Vagina (tissue), 2 donors: ENCODE measurements at regions not wholly inside any gene's neighbourhood (a gene's known extent, or its start where the extent isn't known, plus 50 kb on each side); places are given as distances from the start of the nearest gene placed in this dataset.

ENCODE experiments used
- DNase-seq, 2 donors: peaks; one replicate each; pipeline ENCODE4 v3.0.0-alpha.2; 2017; ENCODE audit errors: extremely low spot score in 2 of 2
- H3K27ac ChIP-seq: fragments of 200-600 bp; sonication (generic); one replicate; pipeline ENCODE4 v1.5.1; 2019
- H3K27me3 ChIP-seq: fragments of 200-600 bp; sonication (generic); one replicate; pipeline ENCODE4 v1.5.1; 2019
- H3K36me3 ChIP-seq, 2 donors: fragments of 200-600 bp; sonication (generic); one replicate each; pipeline ENCODE4 v1.5.1; 2017 to 2019
- H3K4me1 ChIP-seq: fragments of 200-600 bp; sonication (generic); one replicate; pipeline ENCODE4 v1.5.1; 2019
- H3K4me3 ChIP-seq, 2 donors: fragments of 200-600 bp; sonication (generic); 1 replicate in 1 of 2; 2 replicates in 1 of 2; pipeline ENCODE4 v1.5.1; 2016 to 2019
- H3K9me3 ChIP-seq: fragments of 200-600 bp; sonication (generic); one replicate; pipeline ENCODE4 v1.5.1; 2019
- POLR2A ChIP-seq, 2 donors: fragments of 450-650 bp; IDR thresholded peaks; one replicate each; pipeline ENCODE4 v1.6.1; 2017; ENCODE audit warnings: antibody characterized with exemption in 2 of 2, mild to moderate bottlenecking in 2 of 2, moderate library complexity in 2 of 2
- POLR2AphosphoS5 ChIP-seq, 2 donors: sonication (generic); formaldehyde crosslinking; IDR thresholded peaks; one replicate each; pipeline ENCODE4 v1.9.0; 2017; ENCODE audit warnings: antibody characterized with exemption in 2 of 2, mild to moderate bottlenecking in 2 of 2, low read depth in 1 of 2; ENCODE audit not compliant: insufficient read depth in 1 of 2
- intact Hi-C: fragments of 100-400 bp; cut with DNase I; formaldehyde crosslinking; loops from one replicate; pipeline ENCODE4 v1.15.1; 2023
- TF ChIP-seq, protein P1 (sequence below), 3 experiments: fragments of 450-650 bp in 2 of 3; fragments of 200-600 bp in 1 of 3; sonication (generic) in 1 of 3; IDR thresholded peaks; one replicate each; pipeline ENCODE4 v1.5.1; 2017 to 2019; ENCODE audit warnings: antibody characterized with exemption in 3 of 3, mild to moderate bottlenecking in 2 of 3, moderate library complexity in 2 of 3

DNA sequence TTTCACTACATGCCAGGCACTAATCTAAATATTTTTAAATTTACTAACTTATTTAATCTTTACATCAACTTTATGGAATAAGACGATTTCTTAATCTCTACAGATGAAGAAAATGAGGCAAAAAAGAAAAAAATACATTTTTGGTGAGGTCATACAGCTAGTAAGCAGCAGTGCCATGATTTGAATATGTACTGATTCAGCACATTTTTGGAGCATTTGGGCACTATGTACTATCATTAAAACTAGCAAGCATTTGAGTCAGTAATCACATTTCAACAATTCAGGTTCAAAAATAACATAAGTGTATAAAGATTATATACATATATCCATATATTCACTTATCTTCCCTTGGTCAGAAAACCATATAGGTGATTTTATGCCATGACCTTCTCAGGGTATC is 124.4 kb upstream of the TMTC1 start:
- Histone ChIP-seq H3K27ac (no peak overlapping the region), H3K36me3 (no peaks in the 10 kb centered on the region), H3K9me3 (no peaks in the 10 kb centered on the region), H3K4me3 (no peak overlapping the region), H3K27me3 (no peaks in the 10 kb centered on the region), H3K4me1 (no peaks in the 10 kb centered on the region)
- no peak for TF ChIP-seq POLR2AphosphoS5 (IDR thresholded peaks at IDR 0.05; ENCODE audit: insufficient read depth in 1 of 2, low read depth in 1 of 2)
- no peak for TF ChIP-seq POLR2A (IDR thresholded peaks at IDR 0.05)
- TF ChIP-seq, protein P1, sequence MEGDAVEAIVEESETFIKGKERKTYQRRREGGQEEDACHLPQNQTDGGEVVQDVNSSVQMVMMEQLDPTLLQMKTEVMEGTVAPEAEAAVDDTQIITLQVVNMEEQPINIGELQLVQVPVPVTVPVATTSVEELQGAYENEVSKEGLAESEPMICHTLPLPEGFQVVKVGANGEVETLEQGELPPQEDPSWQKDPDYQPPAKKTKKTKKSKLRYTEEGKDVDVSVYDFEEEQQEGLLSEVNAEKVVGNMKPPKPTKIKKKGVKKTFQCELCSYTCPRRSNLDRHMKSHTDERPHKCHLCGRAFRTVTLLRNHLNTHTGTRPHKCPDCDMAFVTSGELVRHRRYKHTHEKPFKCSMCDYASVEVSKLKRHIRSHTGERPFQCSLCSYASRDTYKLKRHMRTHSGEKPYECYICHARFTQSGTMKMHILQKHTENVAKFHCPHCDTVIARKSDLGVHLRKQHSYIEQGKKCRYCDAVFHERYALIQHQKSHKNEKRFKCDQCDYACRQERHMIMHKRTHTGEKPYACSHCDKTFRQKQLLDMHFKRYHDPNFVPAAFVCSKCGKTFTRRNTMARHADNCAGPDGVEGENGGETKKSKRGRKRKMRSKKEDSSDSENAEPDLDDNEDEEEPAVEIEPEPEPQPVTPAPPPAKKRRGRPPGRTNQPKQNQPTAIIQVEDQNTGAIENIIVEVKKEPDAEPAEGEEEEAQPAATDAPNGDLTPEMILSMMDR (IDR thresholded peaks at IDR 0.05), result no peak
- DNase-seq, result no peak
- intact Hi-C loops, result no loop called here

DNA sequence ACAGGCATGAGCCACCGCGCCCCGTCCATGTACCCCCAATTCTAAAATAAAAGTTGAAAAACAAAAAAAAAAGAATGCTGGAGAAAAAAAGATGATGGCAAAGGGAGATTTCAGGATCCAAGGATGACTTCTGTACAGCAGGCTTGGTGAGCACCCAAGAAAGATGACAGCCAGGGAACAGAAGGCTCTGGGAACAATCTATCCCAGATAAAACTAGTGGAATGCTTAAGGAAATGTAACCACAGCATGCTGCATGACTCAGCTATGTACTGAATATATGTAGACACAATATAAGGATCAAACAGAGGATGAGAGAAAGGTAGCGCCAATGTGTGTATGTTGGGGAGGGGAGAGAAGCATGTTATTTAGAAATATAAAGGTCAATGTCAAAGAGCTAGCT is 123.7 kb upstream of the TMTC1 start:
- Histone ChIP-seq H3K9me3 (no peaks in the 10 kb centered on the region), H3K4me1 (no peaks in the 10 kb centered on the region), H3K27ac (no peak overlapping the region), H3K27me3 (no peaks in the 10 kb centered on the region), H3K4me3 (no peak overlapping the region), H3K36me3 (no peaks in the 10 kb centered on the region)
- intact Hi-C loops, result no loop called here
- TF ChIP-seq, protein P1 (IDR thresholded peaks at IDR 0.05), result no peak
- TF ChIP-seq POLR2AphosphoS5 (IDR thresholded peaks at IDR 0.05; ENCODE audit: insufficient read depth in 1 of 2, low read depth in 1 of 2) (no peak), POLR2A (IDR thresholded peaks at IDR 0.05) (no peak)
- DNase-seq, result no peak

- no peak for DNase-seq
- Histone ChIP-seq H3K9me3 (no peaks in the 10 kb centered on the region), H3K36me3 (no peaks in the 10 kb centered on the region), H3K4me3 (no peak overlapping the region), H3K27ac (no peak overlapping the region), H3K4me1 (no peaks in the 10 kb centered on the region), H3K27me3 (no peaks in the 10 kb centered on the region)
- intact Hi-C loops, result no loop called here
- TF ChIP-seq, protein P1 (IDR thresholded peaks at IDR 0.05), result no peak
- TF ChIP-seq POLR2A (IDR thresholded peaks at IDR 0.05), result no peak
- no peak for TF ChIP-seq POLR2AphosphoS5 (IDR thresholded peaks at IDR 0.05; ENCODE audit: insufficient read depth in 1 of 2, low read depth in 1 of 2)
Observed at GRCh38 chr12:29902043-29902442, 118.3 kb upstream of the TMTC1 start.

GRCh38 chr12:29901585-29901984 is 117.8 kb upstream of the TMTC1 start:
- H3K4me1 ChIP-seq, result no peaks in the 10 kb centered on the region
- no peak for DNase-seq
- TF ChIP-seq, protein P1 (IDR thresholded peaks at IDR 0.05), result no peak
- TF ChIP-seq POLR2AphosphoS5 (IDR thresholded peaks at IDR 0.05; ENCODE audit: insufficient read depth in 1 of 2, low read depth in 1 of 2), result no peak
- no peak for TF ChIP-seq POLR2A (IDR thresholded peaks at IDR 0.05)
- intact Hi-C loops, result no loop called here
- H3K4me3 ChIP-seq, result no peak overlapping the region
- no peaks in the 10 kb centered on the region for H3K9me3 ChIP-seq
- H3K27me3 ChIP-seq, result no peaks in the 10 kb centered on the region
- no peak overlapping the region for H3K27ac ChIP-seq
- H3K36me3 ChIP-seq, result no peaks in the 10 kb centered on the region

DNA sequence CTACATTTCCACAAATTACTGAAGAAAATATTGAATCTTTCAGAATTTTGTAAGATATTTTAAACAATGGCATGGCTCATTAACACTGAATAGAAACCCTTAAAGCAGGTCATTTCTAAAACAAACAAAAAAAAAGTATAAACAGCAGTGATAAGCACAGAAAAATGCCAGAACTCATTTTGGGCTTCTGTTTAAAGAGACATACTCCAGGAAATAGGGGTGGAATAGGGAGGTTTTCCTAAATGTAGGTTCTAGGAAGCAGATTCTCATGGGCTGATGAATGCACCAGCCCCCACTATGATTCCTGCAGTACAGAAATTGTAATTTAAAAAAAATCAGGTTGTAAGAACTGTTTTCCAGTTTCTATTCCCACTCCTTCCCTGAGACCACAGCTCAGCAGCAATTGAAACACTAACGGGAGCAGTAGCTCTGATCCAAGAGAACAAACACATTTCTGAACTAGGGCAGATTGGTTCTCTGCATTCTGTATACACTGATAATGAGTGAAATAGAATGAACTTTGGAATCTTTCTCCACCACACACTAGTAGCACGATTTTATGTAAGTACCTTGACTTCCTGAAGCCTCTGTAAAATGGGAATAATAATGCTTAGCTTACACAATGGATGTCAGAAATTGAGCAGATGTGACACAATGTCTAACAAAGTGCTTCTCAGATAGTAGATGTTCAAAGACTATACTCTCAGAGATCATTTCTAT is 115.6 kb upstream of the TMTC1 start:
- no peaks in the 10 kb centered on the region for H3K27me3 ChIP-seq
- no peaks in the 10 kb centered on the region for H3K36me3 ChIP-seq
- H3K4me3 ChIP-seq, result no peak overlapping the region
- TF ChIP-seq POLR2AphosphoS5 (IDR thresholded peaks at IDR 0.05; ENCODE audit: insufficient read depth in 1 of 2, low read depth in 1 of 2), result no peak
- TF ChIP-seq, protein P1 (IDR thresholded peaks at IDR 0.05), result no peak
- no peak for TF ChIP-seq POLR2A (IDR thresholded peaks at IDR 0.05)
- no peak overlapping the region for H3K27ac ChIP-seq
- H3K4me1 ChIP-seq, result no peaks in the 10 kb centered on the region
- DNase-seq, result no peak
- no peaks in the 10 kb centered on the region for H3K9me3 ChIP-seq
- intact Hi-C loops, result no loop called here
